H9 (cell line): ENCODE measurements at regions not wholly inside any gene's neighbourhood (a gene's known extent, or its start where the extent isn't known, plus 50 kb on each side); places are given as distances from the start of the nearest gene placed in this dataset.

ENCODE experiments used
- DNase-seq: peaks from one replicate; pipeline ENCODE4 v3.0.0-alpha.2; 2017
- H2AFZ ChIP-seq: one replicate; pipeline ENCODE4 v1.6.1; 2013; ENCODE audit warnings: mild to moderate bottlenecking, low read length, control low read depth, moderate library complexity
- H2AK5ac ChIP-seq: 2 replicates; pipeline ENCODE4 v1.6.1; 2013; ENCODE audit warnings: low read length, control low read depth, mixed read lengths; ENCODE audit not compliant: insufficient read length
- H2BK120ac ChIP-seq: one replicate; pipeline ENCODE4 v1.6.1; 2013; ENCODE audit warnings: low read depth, mild to moderate bottlenecking, low read length, control low read depth, inconsistent platforms; ENCODE audit not compliant: poor library complexity, severe bottlenecking
- H2BK12ac ChIP-seq: 2 replicates; pipeline ENCODE4 v1.6.1; 2013; ENCODE audit warnings: low read length, control low read depth, mixed read lengths, low read depth; ENCODE audit not compliant: insufficient read length
- H2BK15ac ChIP-seq: 2 replicates; pipeline ENCODE4 v1.6.1; 2013; ENCODE audit warnings: low read depth, low read length, control low read depth
- H2BK20ac ChIP-seq: one replicate; pipeline ENCODE4 v1.6.1; 2013; ENCODE audit warnings: low read depth, mild to moderate bottlenecking, low read length, control low read depth, inconsistent platforms; ENCODE audit not compliant: poor library complexity, severe bottlenecking
- H2BK5ac ChIP-seq: 2 replicates; pipeline ENCODE4 v1.6.1; 2013; ENCODE audit warnings: low read length, control low read depth, mixed read lengths; ENCODE audit not compliant: insufficient read length
- H3K14ac ChIP-seq: 2 replicates; pipeline ENCODE4 v1.6.1; 2013; ENCODE audit warnings: low read length, control low read depth; ENCODE audit not compliant: insufficient read depth
- H3K18ac ChIP-seq: 2 replicates; pipeline ENCODE4 v1.6.1; 2013; ENCODE audit warnings: low read depth, mild to moderate bottlenecking, mixed read lengths, low read length, control low read depth; ENCODE audit not compliant: insufficient read length
- H3K23ac ChIP-seq: 2 replicates; pipeline ENCODE4 v1.6.1; 2013; ENCODE audit warnings: low read length, control low read depth, mixed read lengths, low read depth; ENCODE audit not compliant: insufficient read length
- H3K23me2 ChIP-seq: 2 replicates; pipeline ENCODE4 v1.6.1; 2013; ENCODE audit warnings: low read depth, mild to moderate bottlenecking, mixed read lengths, low read length, control low read depth; ENCODE audit not compliant: insufficient read length, poor library complexity, severe bottlenecking
- H3K27ac ChIP-seq: 2 replicates; pipeline ENCODE4 v1.5.1; 2013; ENCODE audit warnings: low read length, control low read depth, mixed read lengths, low read depth; ENCODE audit not compliant: insufficient read length
- H3K27me3 ChIP-seq: 2 replicates; pipeline ENCODE4 v1.6.1; 2013; ENCODE audit warnings: low read length, control low read depth, inconsistent platforms; ENCODE audit not compliant: insufficient read depth
- H3K4ac ChIP-seq: 2 replicates; pipeline ENCODE4 v1.6.1; 2013; ENCODE audit warnings: low read depth, mild to moderate bottlenecking, control low read depth, inconsistent platforms, low read length, moderate library complexity
- H3K4me1 ChIP-seq: 2 replicates; pipeline ENCODE4 v1.6.1; 2013; ENCODE audit warnings: low read length, control low read depth, inconsistent platforms; ENCODE audit not compliant: insufficient read depth
- H3K4me2 ChIP-seq: 2 replicates; pipeline ENCODE4 v1.6.1; 2013; ENCODE audit warnings: low read length, control low read depth, mixed read lengths; ENCODE audit not compliant: insufficient read length, insufficient read depth
- H3K56ac ChIP-seq: 2 replicates; pipeline ENCODE4 v1.6.1; 2013; ENCODE audit warnings: low read depth, mild to moderate bottlenecking, mixed read lengths, low read length, control low read depth; ENCODE audit not compliant: insufficient read length
- H3K79me1 ChIP-seq: 2 replicates; pipeline ENCODE4 v1.6.1; 2013; ENCODE audit warnings: low read depth, mild to moderate bottlenecking, moderate library complexity, low read length, control low read depth, inconsistent platforms; ENCODE audit not compliant: insufficient read depth, poor library complexity, severe bottlenecking
- H3K79me2 ChIP-seq: 2 replicates; pipeline ENCODE4 v1.6.1; 2013; ENCODE audit warnings: low read length, control low read depth, inconsistent platforms; ENCODE audit not compliant: insufficient read depth
- H3K9ac ChIP-seq: 2 replicates; pipeline ENCODE4 v1.6.1; 2013; ENCODE audit warnings: low read length, control low read depth, mixed read lengths; ENCODE audit not compliant: insufficient read length; ENCODE audit errors: extremely low read depth
- H3K9me3 ChIP-seq: one replicate; pipeline ENCODE4 v1.6.1; 2013; ENCODE audit warnings: low read depth, low read length, inconsistent platforms; ENCODE audit not compliant: control insufficient read depth
- H3T11ph ChIP-seq: one replicate; pipeline ENCODE4 v1.6.1; 2013; ENCODE audit warnings: mild to moderate bottlenecking, low read length, control low read depth, inconsistent platforms
- H4K20me1 ChIP-seq: one replicate; pipeline ENCODE4 v1.6.1; 2013; ENCODE audit not compliant: control insufficient read depth, insufficient read length, insufficient read depth
- H4K5ac ChIP-seq: 2 replicates; pipeline ENCODE4 v1.6.1; 2013; ENCODE audit warnings: low read depth, mild to moderate bottlenecking, mixed read lengths, low read length, control low read depth; ENCODE audit not compliant: insufficient read length
- H4K8ac ChIP-seq: replicated peaks from 2 replicates; pipeline ENCODE4 v1.6.1; 2013; ENCODE audit warnings: low read length, control low read depth, mixed read lengths, low read depth; ENCODE audit not compliant: insufficient read length
- H4K91ac ChIP-seq: 2 replicates; pipeline ENCODE4 v1.6.1; 2013; ENCODE audit warnings: low read depth, mild to moderate bottlenecking, moderate library complexity, mixed read lengths, low read length, control low read depth; ENCODE audit not compliant: insufficient read length
- H3K27ac Mint-ChIP-seq, 3 experiments: 2 replicates in 2 of 3; 3 replicates in 1 of 3; pipeline ENCODE4 v1.8.0; 2020 to 2021; ENCODE audit warnings: mixed read lengths in 3 of 3, mild to moderate bottlenecking in 1 of 3, moderate library complexity in 1 of 3
- H3K27me3 Mint-ChIP-seq: 2 replicates; pipeline ENCODE4 v1.8.0; 2021; ENCODE audit warnings: low read depth, mild to moderate bottlenecking, moderate library complexity, mixed read lengths
- H3K36me3 Mint-ChIP-seq, 3 experiments: 2 replicates in 2 of 3; 3 replicates in 1 of 3; pipeline ENCODE4 v1.8.0; 2020 to 2021; ENCODE audit warnings: low read depth in 3 of 3, mixed read lengths in 3 of 3; ENCODE audit not compliant: insufficient read depth in 1 of 3
- H3K4me1 Mint-ChIP-seq, 2 experiments: 2 replicates each; pipeline ENCODE4 v1.8.0; 2020; ENCODE audit warnings: mixed read lengths in 2 of 2
- H3K4me3 Mint-ChIP-seq, 2 experiments: 2 replicates in 1 of 2; 3 replicates in 1 of 2; pipeline ENCODE4 v1.8.0; 2020 to 2021; ENCODE audit warnings: mild to moderate bottlenecking in 2 of 2, mixed read lengths in 2 of 2, moderate library complexity in 1 of 2
- H3K9me3 Mint-ChIP-seq, 2 experiments: 2 replicates in 1 of 2; 3 replicates in 1 of 2; pipeline ENCODE4 v1.8.0; 2020; ENCODE audit warnings: mild to moderate bottlenecking in 2 of 2, mixed read lengths in 2 of 2, moderate library complexity in 1 of 2
- WGBS: extraction: QIAGEN DNeasy Blood & Tissue Kit; methylation state at CpG from one replicate; pipeline ENCODE4 v1.1.7; 2013; ENCODE audit warnings: missing lambda C conversion rate, low lambda C conversion rate, mixed read lengths; ENCODE audit not compliant: insufficient read length; ENCODE audit errors: extremely low coverage; 5-methylcytosine and 5-hydroxymethylcytosine counted together
- TF ChIP-seq, protein P1 (sequence below): fragments of 200-600 bp; sonication (generic); conservative IDR thresholded peaks from 3 replicates; pipeline ENCODE4 v1.8.0; 2021; ENCODE audit warnings: antibody characterized with exemption, mild to moderate bottlenecking

DNA sequence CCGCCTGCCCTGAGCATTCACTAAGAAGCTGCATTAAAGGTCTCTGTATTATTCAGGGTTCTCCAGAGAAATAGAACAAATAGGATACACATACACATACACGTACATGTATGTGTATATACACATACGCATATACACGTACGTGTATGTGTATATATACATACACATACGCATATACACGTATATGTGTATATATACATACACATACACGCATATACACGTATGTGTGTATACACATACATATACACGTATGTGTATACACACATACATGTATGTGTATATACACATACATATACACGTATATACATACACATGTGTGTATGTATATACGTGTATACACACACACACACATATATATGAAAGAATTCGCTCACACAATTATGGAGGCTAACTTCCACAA, 108.9 kb upstream of the BARHL2 start:
- no peak overlapping the region for H3K27ac ChIP-seq
- no peak overlapping the region for H3K4me2 ChIP-seq
- no peak overlapping the region for H3K9ac ChIP-seq
- no peak overlapping the region for H2BK120ac ChIP-seq
- H4K8ac ChIP-seq: no peak overlapping the region
- no peak overlapping the region for H4K91ac ChIP-seq
- Mint-ChIP-seq H3K27ac (no peak overlapping the region), H3K36me3 (no peaks in the 10 kb centered on the region), H3K27me3 (peaks cover 35% of the 10 kb centered on the region), H3K4me1 (no peaks in the 10 kb centered on the region; a peak in 2 of 4 replicates), H3K9me3 (no peaks in the 10 kb centered on the region), H3K4me3 (no peak overlapping the region)
- no peak overlapping the region for H2AFZ ChIP-seq
- H3K9me3 ChIP-seq: no peaks in the 10 kb centered on the region
- no peak overlapping the region for H4K5ac ChIP-seq
- no peak overlapping the region for H2BK15ac ChIP-seq
- no peaks in the 10 kb centered on the region for H3K4me1 ChIP-seq
- 0 out of 2 replicates have a peak, but pooled peaks cover 2% of the 10 kb centered on the region for H3K79me2 ChIP-seq
- no peak overlapping the region for H3K14ac ChIP-seq
- no peak overlapping the region for H2AK5ac ChIP-seq
- H2BK20ac ChIP-seq: no peak overlapping the region
- no peaks in the 10 kb centered on the region for H3K79me1 ChIP-seq
- peaks cover 4% of the 10 kb centered on the region; the same call in 1 of the 2 replicates for H3K27me3 ChIP-seq
- no peak overlapping the region for H3K18ac ChIP-seq
- no peak overlapping the region for H3K23ac ChIP-seq
- no peak for DNase-seq
- H3K56ac ChIP-seq: no peak overlapping the region
- WGBS: no CpG with 5 or more reads among the region's 13 CpGs
- TF ChIP-seq, protein P1, sequence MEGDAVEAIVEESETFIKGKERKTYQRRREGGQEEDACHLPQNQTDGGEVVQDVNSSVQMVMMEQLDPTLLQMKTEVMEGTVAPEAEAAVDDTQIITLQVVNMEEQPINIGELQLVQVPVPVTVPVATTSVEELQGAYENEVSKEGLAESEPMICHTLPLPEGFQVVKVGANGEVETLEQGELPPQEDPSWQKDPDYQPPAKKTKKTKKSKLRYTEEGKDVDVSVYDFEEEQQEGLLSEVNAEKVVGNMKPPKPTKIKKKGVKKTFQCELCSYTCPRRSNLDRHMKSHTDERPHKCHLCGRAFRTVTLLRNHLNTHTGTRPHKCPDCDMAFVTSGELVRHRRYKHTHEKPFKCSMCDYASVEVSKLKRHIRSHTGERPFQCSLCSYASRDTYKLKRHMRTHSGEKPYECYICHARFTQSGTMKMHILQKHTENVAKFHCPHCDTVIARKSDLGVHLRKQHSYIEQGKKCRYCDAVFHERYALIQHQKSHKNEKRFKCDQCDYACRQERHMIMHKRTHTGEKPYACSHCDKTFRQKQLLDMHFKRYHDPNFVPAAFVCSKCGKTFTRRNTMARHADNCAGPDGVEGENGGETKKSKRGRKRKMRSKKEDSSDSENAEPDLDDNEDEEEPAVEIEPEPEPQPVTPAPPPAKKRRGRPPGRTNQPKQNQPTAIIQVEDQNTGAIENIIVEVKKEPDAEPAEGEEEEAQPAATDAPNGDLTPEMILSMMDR: no peak
- H3K23me2 ChIP-seq: no peaks in the 10 kb centered on the region
- no peak overlapping the region for H2BK12ac ChIP-seq
- no peak overlapping the region for H2BK5ac ChIP-seq
- no peak overlapping the region for H3K4ac ChIP-seq
- no peak overlapping the region for H3T11ph ChIP-seq
- no peaks in the 10 kb centered on the region for H4K20me1 ChIP-seq
